HepG2 (cell line): ENCODE measurements at regions not wholly inside any gene's neighbourhood (a gene's known extent, or its start where the extent isn't known, plus 50 kb on each side); places are given as distances from the start of the nearest gene placed in this dataset.

Experiments
- ARHGAP35 ChIP-seq: sonication (generic); formaldehyde crosslinking; IDR thresholded peaks from 2 replicates; pipeline ENCODE4 v1.9.0; 2022; ENCODE audit warnings: mild to moderate bottlenecking, inconsistent platforms, moderate library complexity, missing genetic modification reagents, borderline replicate concordance
- IRF2 ChIP-seq: IDR thresholded peaks from 2 replicates; pipeline ENCODE4 v1.6.1; 2018; ENCODE audit warnings: missing genetic modification reagents, missing compliant biosample characterization
- SP1 ChIP-seq, 2 experiments: fragments of 450-650 bp in 1 of 2; sonication (generic) in 1 of 2; formaldehyde crosslinking in 1 of 2; IDR thresholded peaks; 2 replicates each; pipeline versions ENCODE4 v1.4.0 to v1.6.1; 2016 to 2020; ENCODE audit warnings: missing genetic modification reagents in 1 of 2

GRCh38 chr2:180742801-180743200 is 237.6 kb upstream of the UBE2E3 start:
- no peak for TF ChIP-seq SP1 (IDR thresholded peaks at IDR 0.05)
- TF ChIP-seq SP1 (CRISPR knock-in tag; IDR thresholded peaks at IDR 0.05): no peak
- TF ChIP-seq ARHGAP35 (CRISPR knock-in tag): no peak
- TF ChIP-seq IRF2 (CRISPR knock-in tag): no peak
